Nephron (organoid): ENCODE measurements at regions not wholly inside any gene's neighbourhood (a gene's known extent, or its start where the extent isn't known, plus 50 kb on each side); places are given as distances from the start of the nearest gene placed in this dataset.

Source experiments
- H3K27ac Mint-ChIP-seq, 3 experiments: 2 replicates each; pipeline ENCODE4 v1.8.0; 2020; ENCODE audit warnings: mixed read lengths in 3 of 3, mild to moderate bottlenecking in 2 of 3, moderate library complexity in 1 of 3
- H3K27me3 Mint-ChIP-seq: 2 replicates; pipeline ENCODE4 v1.8.0; 2021; ENCODE audit warnings: low read depth, mild to moderate bottlenecking, moderate library complexity, mixed read lengths
- H3K36me3 Mint-ChIP-seq: 2 replicates; pipeline ENCODE4 v1.8.0; 2020; ENCODE audit warnings: low read depth, mixed read lengths
- H3K4me1 Mint-ChIP-seq: 2 replicates; pipeline ENCODE4 v1.8.0; 2020; ENCODE audit warnings: mixed read lengths
- H3K4me3 Mint-ChIP-seq, 3 experiments: 2 replicates each; pipeline ENCODE4 v1.8.0; 2020; ENCODE audit warnings: mild to moderate bottlenecking in 3 of 3, mixed read lengths in 3 of 3, moderate library complexity in 2 of 3
- H3K9me3 Mint-ChIP-seq: 2 replicates; pipeline ENCODE4 v1.8.0; 2020; ENCODE audit warnings: mixed read lengths
- TF ChIP-seq, protein P1 (sequence below), 3 experiments: fragments of 200-600 bp; sonication (generic); IDR thresholded peaks; one replicate each; pipeline ENCODE4 v1.5.0; 2021; ENCODE audit warnings: antibody characterized with exemption in 3 of 3; ENCODE audit not compliant: unreplicated experiment in 3 of 3

DNA sequence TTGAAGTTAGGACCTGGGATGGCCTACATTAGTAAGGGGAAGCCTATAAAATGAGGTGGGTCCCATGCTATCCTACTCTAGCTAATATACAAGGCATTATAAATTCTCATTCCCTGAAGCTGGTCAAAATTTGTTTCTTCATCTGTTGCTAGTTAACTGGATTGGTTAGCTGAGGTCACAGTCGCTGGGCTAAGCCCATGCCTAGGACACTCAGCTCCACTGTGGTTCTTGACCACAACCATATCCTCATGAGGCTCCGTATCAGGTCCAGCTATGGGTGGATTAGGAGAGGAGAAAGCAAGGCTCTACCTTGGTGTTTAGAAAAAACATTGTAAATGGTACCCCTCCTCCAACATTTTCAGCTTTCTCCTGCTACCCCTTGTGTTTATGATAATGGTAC is 52.8 kb upstream of the RAI14 start:
- H3K27ac Mint-ChIP-seq: no peak overlapping the region
- peaks cover 12% of the 10 kb centered on the region for H3K4me1 Mint-ChIP-seq
- no peaks in the 10 kb centered on the region for H3K27me3 Mint-ChIP-seq
- TF ChIP-seq, protein P1, sequence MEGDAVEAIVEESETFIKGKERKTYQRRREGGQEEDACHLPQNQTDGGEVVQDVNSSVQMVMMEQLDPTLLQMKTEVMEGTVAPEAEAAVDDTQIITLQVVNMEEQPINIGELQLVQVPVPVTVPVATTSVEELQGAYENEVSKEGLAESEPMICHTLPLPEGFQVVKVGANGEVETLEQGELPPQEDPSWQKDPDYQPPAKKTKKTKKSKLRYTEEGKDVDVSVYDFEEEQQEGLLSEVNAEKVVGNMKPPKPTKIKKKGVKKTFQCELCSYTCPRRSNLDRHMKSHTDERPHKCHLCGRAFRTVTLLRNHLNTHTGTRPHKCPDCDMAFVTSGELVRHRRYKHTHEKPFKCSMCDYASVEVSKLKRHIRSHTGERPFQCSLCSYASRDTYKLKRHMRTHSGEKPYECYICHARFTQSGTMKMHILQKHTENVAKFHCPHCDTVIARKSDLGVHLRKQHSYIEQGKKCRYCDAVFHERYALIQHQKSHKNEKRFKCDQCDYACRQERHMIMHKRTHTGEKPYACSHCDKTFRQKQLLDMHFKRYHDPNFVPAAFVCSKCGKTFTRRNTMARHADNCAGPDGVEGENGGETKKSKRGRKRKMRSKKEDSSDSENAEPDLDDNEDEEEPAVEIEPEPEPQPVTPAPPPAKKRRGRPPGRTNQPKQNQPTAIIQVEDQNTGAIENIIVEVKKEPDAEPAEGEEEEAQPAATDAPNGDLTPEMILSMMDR (IDR thresholded peaks at IDR 0.05; ENCODE audit: unreplicated experiment in 3 of 3): no peak
- H3K4me3 Mint-ChIP-seq: no peak overlapping the region
- no peaks in the 10 kb centered on the region for H3K9me3 Mint-ChIP-seq
- H3K36me3 Mint-ChIP-seq: no peaks in the 10 kb centered on the region

GRCh38 chr5:34604119-34604675 is 51.9 kb upstream of the RAI14 start:
- Mint-ChIP-seq H3K4me1 (peaks cover 15% of the 10 kb centered on the region), H3K27me3 (no peaks in the 10 kb centered on the region), H3K9me3 (no peaks in the 10 kb centered on the region), H3K4me3 (no peak overlapping the region), H3K27ac (no peak overlapping the region), H3K36me3 (no peaks in the 10 kb centered on the region)
- TF ChIP-seq, protein P1 (IDR thresholded peaks at IDR 0.05; ENCODE audit: unreplicated experiment in 3 of 3): no peak

- Mint-ChIP-seq H3K36me3 (no peaks in the 10 kb centered on the region), H3K9me3 (no peaks in the 10 kb centered on the region), H3K4me1 (peaks cover 26% of the 10 kb centered on the region), H3K27ac (no peak overlapping the region), H3K27me3 (no peaks in the 10 kb centered on the region), H3K4me3 (no peak overlapping the region)
- TF ChIP-seq, protein P1 (IDR thresholded peaks at IDR 0.05; ENCODE audit: unreplicated experiment in 3 of 3): no peak
Observed at GRCh38 chr5:34606101-34606500, 50.0 kb upstream of the RAI14 start.
